Smooth muscle cell (in vitro differentiated cells): ENCODE measurements at regions not wholly inside any gene's neighbourhood (a gene's known extent, or its start where the extent isn't known, plus 50 kb on each side); places are given as distances from the start of the nearest gene placed in this dataset.

Source experiments
- DNase-seq: peaks from one replicate; lab custom pipeline; 2025; ENCODE audit not compliant: unreplicated experiment; lab: John Stamatoyannopoulos, UW
- H2AFZ ChIP-seq: fragments of 200-600 bp; sonication (generic); 2 replicates; pipeline ENCODE4 v1.6.0; 2016; ENCODE audit warnings: antibody characterized with exemption, low read depth, mild to moderate bottlenecking
- H3F3A ChIP-seq: fragments of 200-600 bp; sonication (generic); 2 replicates; pipeline ENCODE4 v1.6.0; 2017; ENCODE audit warnings: antibody characterized with exemption, low read depth
- H3K27ac ChIP-seq: fragments of 200-600 bp; sonication (generic); 2 replicates; pipeline ENCODE4 v1.5.1; 2016; ENCODE audit warnings: low read depth, mild to moderate bottlenecking
- H3K27me3 ChIP-seq: fragments of 200-600 bp; sonication (generic); 2 replicates; pipeline ENCODE4 v1.6.1; 2016; ENCODE audit warnings: low read depth, mild to moderate bottlenecking
- H3K36me3 ChIP-seq: fragments of 200-600 bp; sonication (generic); 2 replicates; pipeline ENCODE4 v1.5.1; 2016; ENCODE audit warnings: low read depth
- H3K4me1 ChIP-seq: fragments of 200-600 bp; sonication (generic); 2 replicates; pipeline ENCODE4 v1.5.1; 2016; ENCODE audit warnings: low read depth
- H3K4me2 ChIP-seq: fragments of 200-600 bp; sonication (generic); 2 replicates; pipeline ENCODE4 v1.6.0; 2016; ENCODE audit warnings: mild to moderate bottlenecking
- H3K4me3 ChIP-seq: fragments of 200-600 bp; sonication (generic); 2 replicates; pipeline ENCODE4 v1.5.1; 2016; ENCODE audit warnings: mild to moderate bottlenecking
- H3K79me2 ChIP-seq: fragments of 200-600 bp; sonication (generic); 2 replicates; pipeline ENCODE4 v1.6.0; 2016; ENCODE audit warnings: low read depth, mild to moderate bottlenecking
- H3K9ac ChIP-seq: fragments of 200-600 bp; sonication (generic); 2 replicates; pipeline ENCODE4 v1.6.0; 2016; ENCODE audit warnings: low read depth
- H3K9me3 ChIP-seq: fragments of 200-600 bp; sonication (generic); replicated peaks from 2 replicates; pipeline ENCODE4 v1.5.1; 2016; ENCODE audit warnings: low read depth
- H4K20me1 ChIP-seq: fragments of 200-600 bp; sonication (generic); 2 replicates; pipeline ENCODE4 v1.6.0; 2016; ENCODE audit warnings: low read depth
- WGBS: methylation state at CpG from one replicate; pipeline ENCODE4 v1.1.7; 2016; ENCODE audit warnings: low lambda C conversion rate; 5-methylcytosine and 5-hydroxymethylcytosine counted together
- TF ChIP-seq, protein P1 (sequence below): fragments of 200-600 bp; sonication (generic); IDR thresholded peaks from 2 replicates; pipeline ENCODE4 v1.5.1; 2017; ENCODE audit warnings: borderline replicate concordance, mild to moderate bottlenecking, antibody characterized with exemption; ENCODE audit not compliant: insufficient read depth, poor library complexity, severe bottlenecking

DNA sequence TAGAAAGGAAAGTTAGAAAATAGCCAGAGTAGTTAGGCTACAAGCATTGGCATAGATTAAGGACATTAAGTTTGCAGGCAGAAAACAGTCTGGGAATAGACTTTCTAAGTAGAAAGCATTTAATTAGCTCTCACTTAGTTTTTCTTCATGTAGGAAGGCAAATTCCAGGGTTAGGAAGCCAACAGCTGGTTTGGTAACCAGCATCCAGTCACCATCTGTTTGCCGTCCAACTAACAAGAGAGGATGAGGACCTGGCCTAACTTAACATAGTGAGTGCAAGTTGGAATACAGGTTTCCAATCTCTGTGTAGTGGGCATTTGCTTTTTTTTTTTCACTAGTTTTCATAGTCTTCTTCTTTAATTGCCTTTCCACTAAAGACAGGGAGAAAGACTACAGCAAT is 121.7 kb upstream of the NR3C1 start:
- H3K4me3 ChIP-seq, result no peak overlapping the region

DNA sequence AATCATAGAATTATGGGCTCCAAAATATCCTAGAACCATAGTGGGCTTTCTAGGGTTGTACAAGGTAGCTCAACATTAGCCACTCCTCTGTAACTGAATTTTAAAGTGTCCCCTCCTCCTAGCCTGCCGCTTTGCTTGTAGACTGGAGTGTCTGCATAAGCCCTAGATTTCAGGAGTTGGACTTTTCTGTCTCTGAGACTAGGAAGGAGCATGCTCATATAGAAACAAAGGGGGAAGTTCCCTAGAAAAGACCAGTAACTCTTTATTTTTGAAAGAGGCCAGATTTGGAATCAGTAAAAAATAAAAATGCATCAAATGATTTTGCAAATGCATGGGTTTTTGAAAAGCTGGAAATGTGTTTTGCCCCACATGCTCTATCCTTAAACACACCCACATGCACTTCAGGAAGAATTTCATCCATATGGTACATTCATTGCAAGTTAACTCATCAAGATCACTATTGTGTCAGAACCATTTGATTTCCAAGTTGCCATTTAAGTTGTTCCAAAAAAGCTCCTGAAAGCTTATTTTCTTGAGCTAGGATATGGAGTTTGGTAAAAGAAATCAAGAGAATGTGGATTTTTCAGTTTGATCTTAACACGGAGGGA is 121.0 kb upstream of the NR3C1 start:
- Histone ChIP-seq H3K4me1 (no peaks in the 10 kb centered on the region), H3K4me2 (no peak overlapping the region), H4K20me1 (no peaks in the 10 kb centered on the region), H3K9ac (no peak overlapping the region), H3K4me3 (no peak overlapping the region), H3K9me3 (no peaks in the 10 kb centered on the region), H3F3A (no peaks in the 10 kb centered on the region), H3K27me3 (peaks cover 5% of the 10 kb centered on the region), H3K79me2 (no peaks in the 10 kb centered on the region), H3K27ac (no peak overlapping the region), H2AFZ (no peak overlapping the region), H3K36me3 (no peaks in the 10 kb centered on the region)
- DNase-seq, result no peak
- TF ChIP-seq, protein P1, sequence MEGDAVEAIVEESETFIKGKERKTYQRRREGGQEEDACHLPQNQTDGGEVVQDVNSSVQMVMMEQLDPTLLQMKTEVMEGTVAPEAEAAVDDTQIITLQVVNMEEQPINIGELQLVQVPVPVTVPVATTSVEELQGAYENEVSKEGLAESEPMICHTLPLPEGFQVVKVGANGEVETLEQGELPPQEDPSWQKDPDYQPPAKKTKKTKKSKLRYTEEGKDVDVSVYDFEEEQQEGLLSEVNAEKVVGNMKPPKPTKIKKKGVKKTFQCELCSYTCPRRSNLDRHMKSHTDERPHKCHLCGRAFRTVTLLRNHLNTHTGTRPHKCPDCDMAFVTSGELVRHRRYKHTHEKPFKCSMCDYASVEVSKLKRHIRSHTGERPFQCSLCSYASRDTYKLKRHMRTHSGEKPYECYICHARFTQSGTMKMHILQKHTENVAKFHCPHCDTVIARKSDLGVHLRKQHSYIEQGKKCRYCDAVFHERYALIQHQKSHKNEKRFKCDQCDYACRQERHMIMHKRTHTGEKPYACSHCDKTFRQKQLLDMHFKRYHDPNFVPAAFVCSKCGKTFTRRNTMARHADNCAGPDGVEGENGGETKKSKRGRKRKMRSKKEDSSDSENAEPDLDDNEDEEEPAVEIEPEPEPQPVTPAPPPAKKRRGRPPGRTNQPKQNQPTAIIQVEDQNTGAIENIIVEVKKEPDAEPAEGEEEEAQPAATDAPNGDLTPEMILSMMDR, result no peak
- 81% methylated on average over 2 of the region's 2 CpGs for WGBS

More for the DNA sequence above, 121.7 kb upstream of the NR3C1 start:
- H4K20me1 ChIP-seq, result no peaks in the 10 kb centered on the region
- H3K4me2 ChIP-seq, result no peak overlapping the region
- H3K36me3 ChIP-seq, result no peaks in the 10 kb centered on the region
- DNase-seq, result no peak
- H3K27ac ChIP-seq, result no peak overlapping the region
- H3K27me3 ChIP-seq, result peaks cover 5% of the 10 kb centered on the region
- H3K9me3 ChIP-seq, result no peaks in the 10 kb centered on the region
- TF ChIP-seq, protein P1, result no peak
- WGBS, result 87% methylated on average over 1 of the region's 1 CpG
- no peaks in the 10 kb centered on the region for H3K4me1 ChIP-seq
- no peaks in the 10 kb centered on the region for H3F3A ChIP-seq
- no peak overlapping the region for H2AFZ ChIP-seq
- H3K79me2 ChIP-seq, result no peaks in the 10 kb centered on the region
- H3K9ac ChIP-seq, result no peak overlapping the region

DNA sequence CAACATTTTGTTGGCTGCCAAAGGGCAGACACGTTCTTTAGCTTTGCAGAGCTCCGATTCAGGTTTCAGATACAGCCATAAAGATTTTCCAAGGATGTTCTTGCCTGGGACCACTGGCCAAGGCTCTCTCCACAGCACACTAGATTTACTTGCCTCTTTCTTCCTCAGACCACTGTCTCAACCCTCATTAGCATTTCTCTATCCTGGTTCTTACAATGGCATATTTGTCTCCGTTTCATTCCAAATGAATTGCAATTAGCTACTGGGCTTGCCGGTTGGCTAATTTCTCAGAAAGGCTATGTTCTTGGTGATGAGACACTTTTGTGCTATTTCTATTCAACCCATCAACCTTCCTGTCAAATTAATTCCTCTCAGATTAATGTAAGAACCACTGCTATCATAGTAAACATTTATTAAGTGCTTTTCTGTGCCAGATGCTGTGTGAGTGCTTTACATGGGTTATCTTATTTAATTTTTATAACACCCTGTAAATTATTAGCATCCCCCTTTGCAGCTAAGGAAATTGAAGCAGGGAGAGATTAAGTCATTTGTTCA is 118.4 kb upstream of the NR3C1 start:
- 93% methylated on average over 4 of the region's 4 CpGs for WGBS
- H3K9ac ChIP-seq, result no peak overlapping the region

More for the DNA sequence above, 118.4 kb upstream of the NR3C1 start:
- Histone ChIP-seq H3K9me3 (no peaks in the 10 kb centered on the region), H4K20me1 (no peaks in the 10 kb centered on the region), H3K36me3 (no peaks in the 10 kb centered on the region), H3K4me2 (no peak overlapping the region), H2AFZ (no peak overlapping the region), H3K27ac (no peak overlapping the region), H3K4me3 (no peak overlapping the region), H3K79me2 (no peaks in the 10 kb centered on the region), H3K4me1 (no peaks in the 10 kb centered on the region), H3K27me3 (peaks cover 5% of the 10 kb centered on the region), H3F3A (no peaks in the 10 kb centered on the region)
- TF ChIP-seq, protein P1, result no peak
- no peak for DNase-seq
